ENCODE measurements at regions not wholly inside any gene's neighbourhood (a gene's known extent, or its start where the extent isn't known, plus 50 kb on each side); places are given as distances from the start of the nearest gene placed in this dataset.
"Not testable (repeated sequence)": the region's sequence is repeated elsewhere in the genome, so short reads cannot be mapped to it uniquely, and the experiment has no call there.

GRCh38 chr3:102933377-102933776 is 498.6 kb downstream of the ZPLD1 start:
- DNase-seq: no peak

GRCh38 chr3:102936511-102937045 is 501.8 kb downstream of the ZPLD1 start:
- DNase-seq: no peak

- no peak for DNase-seq
These were observed 507.0 kb downstream of the ZPLD1 start for GRCh38 chr3:102941786-102942185.

GRCh38 chr3:102946445-102946844 is 511.6 kb downstream of the ZPLD1 start:
- not testable (repeated sequence) for DNase-seq

- no peak for DNase-seq
These were observed 537.5 kb downstream of the ZPLD1 start for GRCh38 chr3:102972350-102972749.

GRCh38 chr3:102974333-102974732 is 539.5 kb downstream of the ZPLD1 start:
- no peak for DNase-seq

- no peak for DNase-seq
These were observed 544.4 kb downstream of the ZPLD1 start for GRCh38 chr3:102979191-102979590.

GRCh38 chr3:102979682-102980354 is 545.0 kb downstream of the ZPLD1 start:
- no peak for DNase-seq

- no peak for DNase-seq
These were observed 545.5 kb downstream of the ZPLD1 start for GRCh38 chr3:102980355-102980696.

GRCh38 chr3:103002425-103003176 is 567.8 kb downstream of the ZPLD1 start:
- DNase-seq: peak; percentile 85

- DNase-seq: no peak
These were observed 571.8 kb downstream of the ZPLD1 start for GRCh38 chr3:103006526-103007183.

GRCh38 chr3:103009609-103010008 is 574.8 kb downstream of the ZPLD1 start:
- no peak for DNase-seq

GRCh38 chr3:103025880-103026279 is 591.1 kb downstream of the ZPLD1 start:
- no peak for DNase-seq

- DNase-seq: no peak
These were observed 599.0 kb downstream of the ZPLD1 start for GRCh38 chr3:103033841-103034240.

GRCh38 chr3:103047640-103048039 is 612.8 kb downstream of the ZPLD1 start:
- DNase-seq: no peak

GRCh38 chr3:103048068-103048722 is 613.4 kb downstream of the ZPLD1 start:
- DNase-seq: no peak

GRCh38 chr3:103052236-103052830 is 617.5 kb downstream of the ZPLD1 start:
- no peak for DNase-seq

GRCh38 chr3:103055021-103055520 is 620.3 kb downstream of the ZPLD1 start:
- DNase-seq: no peak

GRCh38 chr3:103056542-103056941 is 621.7 kb downstream of the ZPLD1 start:
- no peak for DNase-seq

GRCh38 chr3:103057003-103057402 is 622.2 kb downstream of the ZPLD1 start:
- no peak for DNase-seq

GRCh38 chr3:103057487-103057886 is 622.7 kb downstream of the ZPLD1 start:
- no peak for DNase-seq

- DNase-seq: no peak
These were observed 624.6 kb downstream of the ZPLD1 start for GRCh38 chr3:103059432-103059831.

- DNase-seq: no peak
These were observed 625.4 kb downstream of the ZPLD1 start for GRCh38 chr3:103060242-103060641.

Data from NCI-H1436 (cell line).